ENCODE measurements at regions not wholly inside any gene's neighbourhood (a gene's known extent, or its start where the extent isn't known, plus 50 kb on each side); places are given as distances from the start of the nearest gene placed in this dataset.

- Histone ChIP-seq H3K9me3 (ENCODE audit: control insufficient read depth, low read depth, low read length) (no peaks in the 10 kb centered on the region), H2AK5ac (ENCODE audit: insufficient read length, low read length) (no peak overlapping the region), H3K27me3 (ENCODE audit: insufficient read depth, low read length) (no peaks in the 10 kb centered on the region), H3K79me1 (ENCODE audit: insufficient read depth, low read depth, low read length, poor library complexity, severe bottlenecking) (no peaks in the 10 kb centered on the region), H3K4ac (ENCODE audit: low read depth, low read length) (no peak overlapping the region), H3K9ac (ENCODE audit: extremely low read depth, insufficient read length, low read length) (no peak overlapping the region), H4K91ac (ENCODE audit: insufficient read length, low read depth, low read length) (no peak overlapping the region), H4K8ac (replicated peaks; ENCODE audit: insufficient read length, low read depth, low read length) (no peak overlapping the region), H2BK20ac (ENCODE audit: low read depth, low read length, poor library complexity, severe bottlenecking) (no peak overlapping the region), H3K79me2 (ENCODE audit: insufficient read depth, low read length) (no peaks in the 10 kb centered on the region), H3T11ph (ENCODE audit: low read length) (no peak overlapping the region), H2BK15ac (ENCODE audit: low read depth, low read length) (no peak overlapping the region), H4K20me1 (ENCODE audit: control insufficient read depth, insufficient read depth, insufficient read length) (no peaks in the 10 kb centered on the region), H3K23ac (ENCODE audit: insufficient read length, low read depth, low read length) (no peak overlapping the region), H2BK5ac (ENCODE audit: insufficient read length, low read length) (no peak overlapping the region), H2BK12ac (ENCODE audit: insufficient read length, low read depth, low read length) (no peak overlapping the region), H3K56ac (ENCODE audit: insufficient read length, low read depth, low read length) (no peak overlapping the region), H2AFZ (ENCODE audit: low read length) (no peak overlapping the region), H2BK120ac (ENCODE audit: low read depth, low read length, poor library complexity, severe bottlenecking) (no peak overlapping the region), H4K5ac (ENCODE audit: insufficient read length, low read depth, low read length) (no peak overlapping the region), H3K27ac (ENCODE audit: insufficient read length, low read depth, low read length) (no peak overlapping the region), H3K4me2 (ENCODE audit: insufficient read depth, insufficient read length, low read length) (no peak overlapping the region), H3K4me1 (ENCODE audit: insufficient read depth, low read length) (no peaks in the 10 kb centered on the region), H3K18ac (ENCODE audit: insufficient read length, low read depth, low read length) (no peak overlapping the region), H3K14ac (ENCODE audit: insufficient read depth, low read length) (no peak overlapping the region), H3K23me2 (ENCODE audit: insufficient read length, low read depth, low read length, poor library complexity, severe bottlenecking) (no peaks in the 10 kb centered on the region)
- TF ChIP-seq, protein P1, sequence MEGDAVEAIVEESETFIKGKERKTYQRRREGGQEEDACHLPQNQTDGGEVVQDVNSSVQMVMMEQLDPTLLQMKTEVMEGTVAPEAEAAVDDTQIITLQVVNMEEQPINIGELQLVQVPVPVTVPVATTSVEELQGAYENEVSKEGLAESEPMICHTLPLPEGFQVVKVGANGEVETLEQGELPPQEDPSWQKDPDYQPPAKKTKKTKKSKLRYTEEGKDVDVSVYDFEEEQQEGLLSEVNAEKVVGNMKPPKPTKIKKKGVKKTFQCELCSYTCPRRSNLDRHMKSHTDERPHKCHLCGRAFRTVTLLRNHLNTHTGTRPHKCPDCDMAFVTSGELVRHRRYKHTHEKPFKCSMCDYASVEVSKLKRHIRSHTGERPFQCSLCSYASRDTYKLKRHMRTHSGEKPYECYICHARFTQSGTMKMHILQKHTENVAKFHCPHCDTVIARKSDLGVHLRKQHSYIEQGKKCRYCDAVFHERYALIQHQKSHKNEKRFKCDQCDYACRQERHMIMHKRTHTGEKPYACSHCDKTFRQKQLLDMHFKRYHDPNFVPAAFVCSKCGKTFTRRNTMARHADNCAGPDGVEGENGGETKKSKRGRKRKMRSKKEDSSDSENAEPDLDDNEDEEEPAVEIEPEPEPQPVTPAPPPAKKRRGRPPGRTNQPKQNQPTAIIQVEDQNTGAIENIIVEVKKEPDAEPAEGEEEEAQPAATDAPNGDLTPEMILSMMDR (conservative IDR thresholded peaks at IDR 0.05): peak; percentile 46; the same call in 2 of the 3 replicates
- H3K4me1 Mint-ChIP-seq: peaks cover 3 to 5% of the 10 kb centered on the region in 2 experiments; a peak in 2 of 4 replicates
- H3K27ac Mint-ChIP-seq: no peak overlapping the region
- no CpG with 5 or more reads among the region's 1 CpG for WGBS (ENCODE audit: extremely low coverage, insufficient read length, low lambda C conversion rate)
- no peak overlapping the region for H3K4me3 Mint-ChIP-seq
- H3K9me3 Mint-ChIP-seq: peaks cover 3 to 6% of the 10 kb centered on the region in 2 experiments; a peak in 4 of 5 replicates
- peaks cover under 1 to 6% (median 4%) of the 10 kb centered on the region in 3 experiments; a peak in 4 of 7 replicates for H3K36me3 Mint-ChIP-seq (ENCODE audit: insufficient read depth in 1 of 3, low read depth in 3 of 3)
- no peaks in the 10 kb centered on the region for H3K27me3 Mint-ChIP-seq (ENCODE audit: low read depth)
- DNase-seq: no peak
These were observed 200.2 kb downstream of the SPATA31D1 start for GRCh38 chr9:82188817-82189216.
